OCI-LY7 (cell line): ENCODE measurements at regions not wholly inside any gene's neighbourhood (a gene's known extent, or its start where the extent isn't known, plus 50 kb on each side); places are given as distances from the start of the nearest gene placed in this dataset.

ENCODE experiments used
- BruUV-seq: library from RNA; stranded (reverse); fragments of 400-500 nt; replicated peaks from 2 replicates; lab custom pipeline; 2021; lab: Mats Ljungman, UMichigan
- CTCF ChIA-PET: fragments of 300-600 bp; sonication (Branson Sonifier 250); formaldehyde crosslinking; loops from one replicate; lab custom pipeline; 2022; ENCODE audit warnings: antibody characterized with exemption; ENCODE audit not compliant: unreplicated experiment; lab: Charles Lee
- POLR2A ChIA-PET: fragments of 300-600 bp; sonication (Branson Sonifier 250); formaldehyde crosslinking; loops from one replicate; lab custom pipeline; 2022; ENCODE audit warnings: antibody characterized with exemption; lab: Charles Lee
- DNase-seq: peaks from one replicate; pipeline ENCODE4 v3.0.0-alpha.2; 2015; ENCODE audit warnings: low spot score
- H2AFZ ChIP-seq: fragments of 200-600 bp; sonication (generic), shearing (Covaris generic); 2 replicates; pipeline ENCODE4 v1.6.1; 2014; ENCODE audit warnings: mild to moderate bottlenecking, antibody characterized with exemption, low read length, moderate library complexity
- H3K27ac ChIP-seq: fragments of 200-600 bp; sonication (generic); 2 replicates; pipeline ENCODE4 v1.5.1; 2014; ENCODE audit warnings: mixed run types, low read depth, mild to moderate bottlenecking, moderate library complexity, low read length, inconsistent platforms; ENCODE audit not compliant: poor library complexity, severe bottlenecking
- H3K36me3 ChIP-seq: fragments of 200-600 bp; sonication (generic); 2 replicates; pipeline ENCODE4 v1.6.1; 2014; ENCODE audit warnings: mild to moderate bottlenecking, antibody characterized with exemption, low read length, moderate library complexity, mixed read lengths; ENCODE audit not compliant: insufficient read depth
- H3K4me1 ChIP-seq: fragments of 200-600 bp; sonication (generic); 2 replicates; pipeline ENCODE4 v1.5.1; 2014; ENCODE audit warnings: mild to moderate bottlenecking, low read length; ENCODE audit not compliant: insufficient read depth, poor library complexity, severe bottlenecking
- H3K4me2 ChIP-seq: fragments of 200-600 bp; sonication (generic); 2 replicates; pipeline ENCODE4 v1.6.1; 2014; ENCODE audit warnings: mild to moderate bottlenecking, low read length
- H3K4me3 ChIP-seq: fragments of 200-600 bp; sonication (generic); 2 replicates; pipeline ENCODE4 v1.5.1; 2014; ENCODE audit warnings: mild to moderate bottlenecking, low read depth, low read length; ENCODE audit not compliant: poor library complexity, severe bottlenecking
- H3K79me2 ChIP-seq: fragments of 200-600 bp; sonication (generic); 2 replicates; pipeline ENCODE4 v1.6.1; 2016; ENCODE audit warnings: low read depth, mild to moderate bottlenecking, low read length, moderate library complexity, mixed read lengths; ENCODE audit not compliant: insufficient read depth
- H3K9me2 ChIP-seq: fragments of 200-600 bp; sonication (generic); 2 replicates; pipeline ENCODE4 v1.6.1; 2016; ENCODE audit warnings: mild to moderate bottlenecking, low read length, mixed read lengths; ENCODE audit not compliant: insufficient read depth
- H3K9me3 ChIP-seq: fragments of 200-600 bp; sonication (generic); 2 replicates; pipeline ENCODE4 v1.6.1; 2014; ENCODE audit warnings: mild to moderate bottlenecking, mixed run types, low read length, mixed read lengths
- H4K20me1 ChIP-seq: fragments of 200-600 bp; sonication (generic); 2 replicates; pipeline ENCODE4 v1.6.1; 2014; ENCODE audit warnings: mild to moderate bottlenecking, antibody characterized with exemption, low read length, moderate library complexity, mixed read lengths; ENCODE audit not compliant: insufficient read depth
- EZH2phosphoT487 ChIP-seq: fragments of 200-600 bp; sonication (generic); IDR thresholded peaks from 2 replicates; pipeline ENCODE4 v1.6.1; 2018; ENCODE audit warnings: low read depth, borderline replicate concordance, mild to moderate bottlenecking, mixed run types, antibody characterized with exemption, low read length, moderate library complexity, mixed read lengths
- intact Hi-C: fragments of 100-400 bp; cut with micrococcal nuclease; formaldehyde crosslinking; loops from one replicate; pipeline ENCODE4 v1.10.0; 2022; ENCODE audit not compliant: unreplicated experiment
- TF ChIP-seq, protein P1 (sequence below): fragments of 200-600 bp; sonication (generic); conservative IDR thresholded peaks from 2 replicates; pipeline ENCODE4 v1.5.1; 2014; ENCODE audit warnings: mild to moderate bottlenecking, antibody characterized with exemption, low read length, moderate library complexity, mixed read lengths

DNA sequence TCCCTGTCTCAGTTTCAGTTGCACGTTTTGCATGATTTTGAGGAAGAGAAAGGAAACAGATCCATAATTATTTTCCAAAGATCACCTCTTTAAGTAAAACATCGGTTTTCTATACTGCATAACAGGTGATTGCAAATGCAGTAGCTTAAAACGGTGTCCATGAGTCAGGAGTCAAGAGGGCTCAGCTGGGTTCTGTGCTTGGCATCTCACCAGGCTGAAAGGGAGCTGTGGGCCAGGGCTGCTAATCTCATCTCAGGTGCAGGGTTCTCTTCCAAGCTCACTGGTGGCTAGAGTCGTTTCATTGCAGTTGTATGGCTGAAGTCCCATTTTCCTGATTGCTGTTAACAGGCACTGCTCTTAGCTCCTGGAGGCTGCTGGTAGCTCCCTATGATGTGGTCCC is 57.0 kb upstream of the PRKCQ start:
- no peaks in the 10 kb centered on the region for H3K9me2 ChIP-seq
- H3K9me3 ChIP-seq = no peaks in the 10 kb centered on the region
- no peak overlapping the region for H3K4me2 ChIP-seq
- no peak overlapping the region for H3K4me3 ChIP-seq
- no TSS peak for BruUV-seq
- no peak overlapping the region for H3K27ac ChIP-seq
- H3K4me1 ChIP-seq = no peaks in the 10 kb centered on the region
- DNase-seq = no peak
- POLR2A ChIA-PET = interaction anchor here (0.6 kb wide), 1 partner anchor 8 kb away, joined by 3 read pairs; no protein-coding TSS in a partner anchor
- H4K20me1 ChIP-seq = no peaks in the 10 kb centered on the region
- H3K79me2 ChIP-seq = no peaks in the 10 kb centered on the region
- intact Hi-C loops = no loop called here
- H2AFZ ChIP-seq = no peak overlapping the region
- CTCF ChIA-PET = no interaction called here
- H3K36me3 ChIP-seq = no peaks in the 10 kb centered on the region
- TF ChIP-seq, protein P1, sequence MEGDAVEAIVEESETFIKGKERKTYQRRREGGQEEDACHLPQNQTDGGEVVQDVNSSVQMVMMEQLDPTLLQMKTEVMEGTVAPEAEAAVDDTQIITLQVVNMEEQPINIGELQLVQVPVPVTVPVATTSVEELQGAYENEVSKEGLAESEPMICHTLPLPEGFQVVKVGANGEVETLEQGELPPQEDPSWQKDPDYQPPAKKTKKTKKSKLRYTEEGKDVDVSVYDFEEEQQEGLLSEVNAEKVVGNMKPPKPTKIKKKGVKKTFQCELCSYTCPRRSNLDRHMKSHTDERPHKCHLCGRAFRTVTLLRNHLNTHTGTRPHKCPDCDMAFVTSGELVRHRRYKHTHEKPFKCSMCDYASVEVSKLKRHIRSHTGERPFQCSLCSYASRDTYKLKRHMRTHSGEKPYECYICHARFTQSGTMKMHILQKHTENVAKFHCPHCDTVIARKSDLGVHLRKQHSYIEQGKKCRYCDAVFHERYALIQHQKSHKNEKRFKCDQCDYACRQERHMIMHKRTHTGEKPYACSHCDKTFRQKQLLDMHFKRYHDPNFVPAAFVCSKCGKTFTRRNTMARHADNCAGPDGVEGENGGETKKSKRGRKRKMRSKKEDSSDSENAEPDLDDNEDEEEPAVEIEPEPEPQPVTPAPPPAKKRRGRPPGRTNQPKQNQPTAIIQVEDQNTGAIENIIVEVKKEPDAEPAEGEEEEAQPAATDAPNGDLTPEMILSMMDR = no peak
- TF ChIP-seq EZH2phosphoT487 = no peak

DNA sequence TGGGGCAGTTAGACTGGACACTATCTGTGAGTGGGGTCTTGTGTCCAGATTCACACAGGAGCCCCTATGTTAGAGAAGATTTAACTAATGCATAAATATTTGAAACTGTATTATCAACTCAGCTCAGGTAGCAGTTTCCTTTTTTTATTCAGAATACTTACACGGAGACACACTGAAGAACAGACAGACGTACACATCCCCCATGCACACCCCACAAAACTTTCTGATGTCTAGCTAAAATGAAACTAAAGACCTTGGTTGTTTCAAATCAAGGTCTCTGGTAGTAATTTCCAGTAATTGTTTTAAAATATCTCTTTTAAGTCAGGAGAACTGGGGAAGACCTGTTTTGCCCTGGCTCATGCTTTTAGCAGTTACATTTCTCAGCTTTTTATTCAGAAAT is 55.7 kb upstream of the PRKCQ start:
- TF ChIP-seq, protein P1 = no peak
- TF ChIP-seq EZH2phosphoT487 = no peak
- H3K79me2 ChIP-seq = no peaks in the 10 kb centered on the region
- H3K4me1 ChIP-seq = no peaks in the 10 kb centered on the region
- ChIA-PET CTCF (no interaction called here), POLR2A (no interaction called here)
- H3K27ac ChIP-seq = no peak overlapping the region
- H3K4me2 ChIP-seq = no peak overlapping the region
- H4K20me1 ChIP-seq = no peaks in the 10 kb centered on the region
- H3K9me2 ChIP-seq = no peaks in the 10 kb centered on the region
- intact Hi-C loops = no loop called here
- no peak for DNase-seq
- H3K4me3 ChIP-seq = no peak overlapping the region
- no peaks in the 10 kb centered on the region for H3K9me3 ChIP-seq
- no TSS peak for BruUV-seq
- no peaks in the 10 kb centered on the region for H3K36me3 ChIP-seq
- no peak overlapping the region for H2AFZ ChIP-seq
